DMS53 treated with DMSO at 0.1 percent for 48 hours (cell line): ENCODE measurements at regions not wholly inside any gene's neighbourhood (a gene's known extent, or its start where the extent isn't known, plus 50 kb on each side); places are given as distances from the start of the nearest gene placed in this dataset.

Experiments used
- DNase-seq: peaks from one replicate; lab custom pipeline; 2025; ENCODE audit not compliant: unreplicated experiment; lab: John Stamatoyannopoulos, UW

DNA sequence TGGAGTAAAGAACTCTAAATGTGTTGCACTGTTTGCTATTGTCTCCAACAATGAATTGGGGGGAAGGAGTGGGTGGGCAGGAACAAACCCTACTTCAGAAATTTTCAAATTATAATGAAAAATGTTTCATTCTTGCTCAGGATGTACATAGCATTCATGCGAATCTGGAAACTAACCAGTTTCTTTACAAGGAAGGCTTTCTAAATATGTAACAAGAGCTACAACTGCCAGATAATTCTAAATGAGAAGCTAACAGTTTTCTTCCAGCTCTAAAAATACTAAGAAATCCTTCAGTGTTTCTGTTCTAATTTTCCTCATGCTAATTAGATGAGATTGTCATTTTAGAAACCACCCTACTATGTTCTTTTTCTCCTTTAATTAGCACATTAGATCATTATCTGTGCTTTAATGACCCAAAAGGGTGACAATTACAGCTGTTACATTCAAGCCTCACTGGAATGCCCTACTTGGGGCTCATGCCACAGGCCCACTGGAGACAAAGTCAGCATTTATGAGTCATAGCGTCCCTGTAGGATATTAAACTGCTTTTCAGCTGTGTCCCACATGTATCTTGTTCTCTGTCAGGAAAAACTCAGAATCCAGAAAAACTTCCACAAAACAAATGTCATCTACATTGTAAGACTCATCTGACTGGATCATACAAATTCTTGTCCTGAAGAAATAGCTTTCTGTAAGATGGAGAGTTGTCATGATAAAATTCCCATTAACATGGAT is 804.6 kb upstream of the CXADR start:
- DNase-seq: no peak

DNA sequence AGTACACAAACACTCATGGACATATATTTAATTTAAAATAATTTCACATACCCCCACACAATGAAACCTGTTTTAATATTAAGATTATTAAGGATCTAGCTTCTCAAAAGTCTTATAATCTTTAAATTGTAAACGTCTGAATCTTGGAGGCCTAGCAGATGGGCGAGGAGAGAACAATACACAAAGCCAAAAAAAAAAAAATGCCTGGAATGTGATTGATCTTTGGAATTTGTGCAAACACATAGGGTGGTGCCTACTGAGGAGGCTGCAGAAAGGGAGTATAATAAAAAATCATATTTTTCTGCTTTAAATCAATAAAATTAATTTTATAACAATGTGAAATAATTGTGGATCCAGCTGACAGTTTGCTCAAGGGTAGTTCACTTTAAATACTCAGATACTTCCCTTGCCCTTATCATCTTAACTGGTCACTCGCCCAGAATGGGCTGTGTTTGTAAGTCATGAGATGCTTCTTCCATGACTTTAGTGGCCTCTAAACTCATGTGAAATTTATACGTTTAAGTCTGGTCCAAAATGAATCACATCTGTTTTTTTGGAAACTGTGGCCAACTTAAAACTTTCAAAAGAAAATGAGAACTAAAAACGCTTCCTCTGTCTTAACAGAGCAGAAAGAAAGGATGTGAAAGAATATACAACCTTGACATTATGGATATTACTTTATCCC is 802.8 kb upstream of the CXADR start:
- no peak for DNase-seq

DNA sequence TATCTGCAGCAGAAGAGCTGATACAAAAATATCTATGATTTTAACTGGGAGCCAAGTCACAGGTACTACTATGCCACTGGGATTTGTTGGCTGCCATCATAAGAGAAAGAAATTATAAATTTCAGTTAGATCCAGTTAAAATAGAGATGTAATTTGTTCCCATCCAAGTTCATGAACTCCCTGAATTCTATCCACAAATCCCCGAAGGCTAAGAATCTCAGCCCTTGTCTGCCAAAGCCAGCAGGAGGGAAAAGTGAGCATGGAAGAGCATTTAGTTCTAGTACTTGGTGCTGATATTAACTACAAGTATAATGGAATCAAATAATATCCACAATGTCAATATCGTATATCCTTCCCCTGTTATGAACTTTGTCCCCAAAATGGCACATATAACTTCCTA is 801.1 kb upstream of the CXADR start:
- no peak for DNase-seq

DNA sequence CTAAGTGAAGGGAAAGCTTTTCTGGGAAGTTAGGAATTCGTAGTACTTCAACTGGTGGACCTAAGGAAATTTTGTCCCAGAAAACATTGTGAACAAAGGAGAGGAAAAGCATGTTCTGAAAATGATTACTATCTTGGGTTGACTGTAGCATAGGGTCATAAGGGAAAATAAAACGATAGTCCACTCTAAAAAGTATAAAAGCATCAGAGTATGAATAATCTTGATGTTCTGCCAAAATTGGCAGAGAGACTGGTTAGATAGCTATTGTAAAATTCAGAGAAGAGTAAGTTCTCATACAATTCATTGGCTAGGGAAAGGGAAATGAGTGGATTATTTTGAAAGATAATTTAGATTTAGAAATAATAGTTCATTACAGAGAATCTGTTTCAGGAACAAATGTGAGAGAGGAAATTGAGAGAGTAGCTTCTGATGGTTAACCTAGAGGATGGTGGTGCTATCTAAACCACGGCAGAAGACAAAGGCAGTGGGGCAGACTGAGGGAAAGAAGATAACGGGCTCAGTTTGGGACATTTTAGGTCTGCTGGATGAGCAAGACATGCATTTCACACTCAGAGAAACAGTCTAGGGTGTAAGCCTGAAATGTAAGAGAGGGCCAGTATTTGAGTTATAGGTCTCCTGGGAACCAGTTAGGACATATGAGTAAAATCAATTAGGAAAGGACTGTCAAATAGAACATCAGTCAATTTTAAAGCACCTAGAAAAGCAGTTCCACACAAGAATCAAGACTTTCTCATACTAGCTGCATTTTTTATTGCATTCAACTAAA is 799.3 kb upstream of the CXADR start:
- no peak for DNase-seq

DNA sequence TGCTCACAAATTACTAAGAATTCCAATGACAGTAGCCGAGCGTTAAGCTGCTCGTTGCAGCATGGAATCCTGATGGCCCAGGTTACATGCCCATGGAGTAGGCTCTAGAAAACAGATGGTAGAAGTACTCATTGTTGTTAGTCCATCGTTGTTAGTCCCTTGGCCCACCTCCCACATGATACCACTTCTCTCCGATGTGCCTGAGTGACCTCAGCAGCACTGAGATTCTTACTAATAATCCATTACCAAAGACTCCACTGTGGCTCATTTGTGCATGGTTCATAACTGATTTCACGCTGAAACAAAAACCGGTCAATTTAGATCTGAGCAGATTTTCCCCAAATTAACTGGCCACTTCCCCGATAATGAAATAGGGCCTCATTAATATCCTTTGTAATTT is 772.3 kb upstream of the CXADR start:
- no peak for DNase-seq

DNA sequence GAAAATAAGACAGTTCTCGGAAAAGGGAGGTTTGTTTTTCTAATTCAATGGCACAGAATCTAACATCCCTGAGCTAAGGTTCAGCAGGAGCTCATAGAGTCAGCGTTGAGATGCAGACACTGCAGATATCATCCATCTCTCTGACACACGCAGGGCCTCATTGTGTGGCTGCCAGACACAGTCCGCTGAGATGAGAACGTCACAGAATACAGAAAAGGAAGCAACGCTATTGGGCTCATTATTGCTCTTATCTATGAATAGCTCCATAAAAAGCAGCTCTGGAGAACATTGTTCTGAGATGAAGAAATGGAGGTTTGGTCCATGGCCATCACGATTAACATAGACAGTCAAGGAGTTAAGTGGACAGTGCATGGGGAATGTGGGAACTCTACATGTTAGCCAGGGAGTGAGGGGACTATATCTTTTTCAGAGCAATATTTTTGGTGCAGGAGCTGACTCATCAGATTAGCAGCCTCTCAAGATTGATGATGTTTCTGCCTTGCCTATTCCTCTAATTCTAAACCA is 771.6 kb upstream of the CXADR start:
- DNase-seq: no peak

DNA sequence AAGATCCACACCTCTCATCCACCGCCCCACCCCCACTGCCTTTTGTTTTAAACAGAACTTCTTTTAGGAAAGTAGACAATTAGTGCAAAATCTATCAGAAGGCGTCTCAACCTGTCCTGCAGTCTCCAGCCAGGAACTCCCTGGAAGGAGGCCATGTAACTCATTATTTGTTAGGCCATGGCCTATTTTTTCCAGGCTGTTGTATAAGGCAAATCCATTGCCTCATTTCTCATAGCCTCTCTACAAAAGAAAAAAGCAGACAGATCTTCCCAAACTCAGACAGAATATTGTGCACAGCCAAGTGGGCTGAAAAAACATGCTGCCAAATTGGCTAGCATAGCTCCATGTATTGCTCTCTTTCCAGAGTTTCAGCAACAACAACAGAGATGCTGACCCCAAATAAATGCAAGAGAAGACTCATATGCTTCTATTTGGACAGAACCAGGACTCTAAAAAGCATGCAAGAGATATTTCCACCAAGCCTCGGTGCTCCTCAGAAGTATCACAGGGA is 770.7 kb upstream of the CXADR start:
- no peak for DNase-seq

DNA sequence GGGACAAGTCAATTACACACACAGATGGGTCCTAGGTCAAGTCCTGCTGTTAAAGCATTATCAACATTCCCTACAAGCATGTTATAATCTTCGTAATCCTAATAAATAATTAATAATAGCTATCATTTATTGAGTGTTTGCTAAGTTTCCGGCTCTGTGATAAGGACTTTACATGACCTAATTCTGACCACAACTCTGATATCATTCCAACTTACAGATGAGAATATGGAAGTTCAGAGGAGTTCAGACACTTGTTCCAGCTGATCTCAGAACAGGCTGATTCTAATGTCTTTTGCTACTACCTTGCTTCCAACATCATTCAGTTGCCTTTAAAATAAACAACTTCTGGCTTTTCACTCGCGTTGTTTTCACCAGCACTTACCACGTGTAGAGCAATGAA is 770.1 kb upstream of the CXADR start:
- no peak for DNase-seq

DNA sequence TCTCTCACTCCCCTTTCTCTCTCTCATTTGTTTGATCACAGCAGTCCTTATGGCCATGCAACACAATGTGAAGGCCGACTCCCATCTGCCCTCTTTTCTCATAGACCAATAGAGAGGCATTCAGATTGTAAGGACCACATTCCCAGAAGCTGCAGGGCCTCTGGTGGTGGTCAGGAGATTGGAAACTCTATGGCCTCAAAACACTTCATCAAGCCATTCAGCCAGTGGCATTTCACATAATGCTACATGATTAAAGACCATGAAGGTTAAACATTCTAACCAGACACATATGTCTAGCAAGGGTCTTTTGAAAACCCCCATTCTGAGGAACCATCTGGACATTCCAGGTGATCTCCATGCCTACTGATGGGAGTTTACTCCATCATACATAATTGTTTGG is 769.5 kb upstream of the CXADR start:
- no peak for DNase-seq

DNA sequence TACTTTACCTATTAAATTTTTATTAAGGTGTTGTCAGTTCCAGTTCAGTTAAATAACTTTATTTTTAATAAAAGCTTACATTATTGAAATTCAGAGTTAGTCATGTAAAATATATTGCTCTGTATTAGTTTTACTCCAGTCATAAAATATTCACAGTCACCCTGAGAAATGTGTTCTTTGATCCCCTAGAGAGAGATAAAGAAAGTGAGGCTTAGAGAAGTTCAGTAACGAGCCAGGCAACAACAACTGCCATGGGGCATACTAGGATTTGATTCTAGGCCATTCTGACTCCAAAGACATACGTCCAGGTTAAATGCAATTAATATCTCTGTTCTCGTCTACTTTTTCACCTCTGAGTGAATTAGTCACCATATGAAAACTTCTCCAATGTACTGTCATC is 761.9 kb upstream of the CXADR start:
- DNase-seq: no peak

DNA sequence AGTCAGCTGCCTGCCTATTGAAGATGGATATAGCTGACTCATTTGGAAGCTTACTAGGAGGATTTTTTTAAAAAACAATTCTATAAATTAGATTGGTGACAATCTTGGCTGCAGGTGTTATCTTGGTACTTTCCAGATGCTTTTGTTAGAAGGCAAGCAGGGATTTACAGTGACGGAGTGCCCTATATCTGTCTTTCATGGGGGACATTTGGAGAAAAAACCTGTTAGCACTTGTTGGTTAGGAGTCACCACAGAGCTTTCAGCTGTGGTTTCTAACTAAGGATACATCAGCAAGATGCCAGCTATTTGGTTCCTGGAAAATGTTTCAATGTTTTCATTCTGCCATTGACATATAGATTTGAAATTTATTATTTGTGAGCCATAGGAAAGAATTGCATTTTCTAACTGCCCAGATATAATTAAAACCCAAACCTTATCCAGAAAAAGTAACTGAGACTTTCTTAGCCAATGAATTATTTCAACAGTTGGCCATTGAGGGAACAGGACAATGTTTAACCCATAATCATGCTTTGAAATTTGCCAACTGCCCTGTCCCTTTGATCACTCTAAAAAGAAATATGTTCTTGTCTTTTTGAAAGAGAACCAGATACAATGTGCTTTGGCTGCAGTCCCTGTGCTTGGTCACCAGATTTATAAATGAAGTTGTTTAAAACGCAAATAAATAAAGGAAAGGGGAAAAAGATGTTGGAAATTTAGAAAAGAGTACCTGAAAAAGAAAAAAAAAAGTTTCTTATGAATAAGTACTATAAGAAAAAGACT is 761.0 kb upstream of the CXADR start:
- DNase-seq: no peak

DNA sequence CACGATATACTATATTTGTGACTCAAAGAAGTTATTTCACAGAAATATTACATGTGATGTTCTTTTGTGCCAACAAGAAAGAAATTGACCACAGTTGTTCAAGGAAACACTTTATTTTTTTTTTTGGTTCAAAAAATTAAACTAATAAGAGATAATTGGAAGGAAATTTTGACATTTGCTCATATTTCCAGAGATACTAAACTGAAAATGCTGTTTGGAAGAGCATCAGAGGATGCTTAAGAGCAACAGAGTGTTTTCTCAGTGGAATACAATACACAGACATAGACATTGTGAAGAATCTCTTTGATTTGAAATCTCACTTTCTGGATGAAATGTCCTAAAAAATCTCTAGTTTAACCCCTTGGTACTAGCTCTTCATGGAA is 760.4 kb upstream of the CXADR start:
- no peak for DNase-seq

DNA sequence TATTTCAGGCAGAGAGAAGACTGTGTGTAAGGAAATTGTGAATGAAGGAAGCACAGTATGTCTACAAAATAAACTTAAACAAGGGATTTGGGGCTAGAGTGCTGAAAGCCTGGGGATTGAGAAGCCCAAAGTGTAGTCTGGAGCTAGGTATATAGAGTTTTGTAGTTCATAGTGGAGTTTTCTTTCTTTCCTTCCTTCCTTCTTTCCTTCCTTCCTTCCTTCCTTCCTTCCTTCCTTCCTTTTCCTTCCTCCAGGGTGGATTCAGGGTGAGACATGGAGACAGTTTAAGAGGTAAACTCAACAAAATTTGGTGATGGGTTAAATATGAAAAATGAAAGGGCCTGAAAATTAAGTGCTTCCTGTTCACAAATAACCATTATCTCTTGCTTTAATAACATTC is 757.8 kb upstream of the CXADR start:
- no peak for DNase-seq

DNA sequence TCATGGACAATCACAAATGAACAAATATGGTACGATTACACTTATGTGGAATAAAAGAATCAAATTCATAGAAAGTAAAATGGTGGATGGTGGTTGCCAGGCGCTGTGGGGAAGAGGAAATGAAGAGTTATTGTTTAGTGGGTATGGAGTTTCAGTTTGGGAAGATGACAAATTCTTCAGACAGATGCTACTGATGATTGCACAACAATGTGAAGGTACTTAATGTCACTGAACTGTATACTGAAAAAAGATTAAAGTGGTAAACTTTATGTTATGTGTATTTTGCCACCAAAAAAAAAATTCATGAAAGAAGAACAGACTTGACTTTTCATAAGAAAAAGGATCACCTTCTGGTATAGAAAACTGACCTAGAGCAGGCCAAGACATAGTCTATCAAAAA is 745.6 kb upstream of the CXADR start:
- no peak for DNase-seq

DNA sequence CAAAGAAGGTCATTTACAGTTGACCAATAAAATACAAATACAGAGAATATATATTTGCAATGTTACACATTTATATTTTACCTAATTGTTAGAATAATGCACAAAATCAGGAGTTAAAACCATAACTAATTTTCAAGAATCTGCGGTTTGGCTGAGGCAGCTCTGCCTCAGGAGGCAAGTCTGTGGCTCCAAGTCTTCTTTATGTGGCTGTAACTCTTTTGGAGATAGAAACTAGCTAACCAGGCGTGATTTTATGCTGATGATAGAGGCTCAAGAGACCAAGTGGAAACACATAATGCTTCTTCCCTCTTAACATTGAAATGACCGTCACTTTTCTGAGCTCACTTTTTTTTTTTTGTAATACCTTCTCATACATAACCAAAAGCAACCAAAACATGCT is 744.7 kb upstream of the CXADR start:
- no peak for DNase-seq

DNA sequence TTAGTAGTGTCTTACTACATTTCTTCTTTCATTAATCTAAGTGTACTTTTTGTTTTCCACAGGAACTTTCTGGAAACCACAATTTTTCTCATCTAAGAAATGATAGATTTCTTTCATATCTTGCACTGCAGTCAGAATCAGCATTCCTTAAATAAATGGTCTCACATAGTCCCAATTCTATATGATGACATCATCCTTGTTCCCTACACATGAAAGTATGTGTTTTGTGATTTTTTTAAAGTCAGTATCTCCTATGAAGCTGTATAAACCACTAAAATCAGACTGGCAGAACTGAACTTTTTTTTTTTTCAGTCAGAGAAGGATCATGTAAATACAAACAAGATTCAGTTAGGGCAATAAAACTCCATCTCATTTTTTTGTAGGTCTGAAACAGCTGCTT is 742.6 kb upstream of the CXADR start:
- no peak for DNase-seq

DNA sequence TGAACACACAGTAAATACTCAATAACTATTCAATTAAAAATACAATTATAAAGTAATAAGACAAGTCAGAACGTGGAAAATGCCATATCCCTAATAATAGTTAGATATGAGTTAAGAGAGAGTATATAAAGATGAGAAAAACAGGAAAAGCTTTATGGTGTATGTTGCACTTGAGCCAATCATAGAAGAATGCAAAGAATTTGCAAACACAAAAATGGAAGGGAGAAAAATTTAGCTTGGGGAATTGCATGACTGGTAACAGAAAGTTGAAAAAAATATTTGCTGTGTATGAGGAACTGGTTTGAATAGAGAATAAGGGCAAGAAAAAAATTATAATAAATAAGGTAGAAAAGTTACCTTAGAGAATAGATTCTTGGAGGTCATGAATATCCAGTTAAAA is 739.6 kb upstream of the CXADR start:
- DNase-seq: no peak

DNA sequence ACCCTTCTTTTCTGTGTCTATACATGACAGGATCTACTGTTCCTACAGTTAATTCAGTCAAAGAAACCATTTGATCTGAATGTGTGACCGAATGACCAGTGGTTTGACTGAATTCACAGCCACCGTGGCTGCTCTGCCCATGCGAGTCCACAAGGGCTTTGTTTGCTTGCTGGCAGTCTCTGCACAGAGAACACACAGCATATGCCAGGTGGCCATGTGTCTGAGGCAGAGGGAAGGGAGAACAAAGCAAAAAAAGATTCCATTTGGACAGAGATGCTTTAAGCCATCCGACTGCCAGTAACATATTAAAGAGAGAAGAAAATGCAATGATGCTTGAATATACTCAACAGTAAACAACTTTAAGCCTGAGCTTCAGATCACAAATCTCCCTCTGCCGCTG is 737.8 kb upstream of the CXADR start:
- no peak for DNase-seq

DNA sequence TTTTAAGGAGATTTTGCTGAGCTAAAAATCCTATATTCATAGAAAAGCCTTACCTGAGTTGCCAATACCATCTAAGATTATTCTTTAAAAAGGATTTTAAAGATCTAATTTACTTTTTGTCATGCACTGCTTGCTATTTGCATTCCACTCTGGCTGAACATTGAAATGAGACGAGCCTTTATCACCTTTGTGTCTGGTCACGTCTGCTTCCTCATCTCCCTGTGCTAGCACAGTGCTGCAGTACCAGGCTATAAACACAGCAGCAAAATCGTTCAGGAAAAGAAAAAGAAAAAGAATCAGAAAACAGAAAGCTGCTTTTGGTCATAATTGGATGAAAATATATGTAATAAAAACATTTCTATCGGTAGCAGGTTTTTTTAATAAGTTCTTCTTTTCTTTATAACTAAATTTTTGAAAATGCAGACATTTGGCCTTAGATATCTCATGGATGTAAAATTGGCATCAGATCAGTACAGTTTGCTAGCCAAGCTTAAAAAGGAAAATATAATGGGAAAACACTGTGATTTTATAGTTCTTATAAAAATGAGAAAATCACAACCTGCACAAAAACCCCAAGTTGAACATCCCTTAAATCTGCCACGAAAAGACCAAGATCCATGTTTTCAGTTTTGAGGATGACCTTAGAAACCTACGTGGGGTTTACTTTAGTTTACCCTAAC is 735.7 kb upstream of the CXADR start:
- DNase-seq: no peak

DNA sequence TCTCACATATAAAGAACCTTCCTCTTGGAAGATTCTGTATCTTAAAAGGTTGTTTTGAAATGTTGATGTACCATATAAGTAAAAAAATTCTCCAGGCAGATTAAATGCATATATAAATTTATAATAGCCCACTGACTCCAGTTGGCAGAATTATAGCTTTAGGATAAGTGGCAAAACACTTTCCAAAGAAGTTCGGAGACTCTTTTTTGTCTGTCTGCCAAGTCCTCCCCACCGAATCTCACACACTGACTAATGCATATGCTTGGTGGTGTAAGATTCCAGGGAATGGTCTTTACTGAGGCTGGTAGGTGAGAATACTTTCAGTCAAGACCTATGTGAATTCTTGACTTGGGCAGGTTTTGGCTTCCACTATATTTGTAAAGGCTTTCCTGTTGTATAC is 724.3 kb upstream of the CXADR start:
- no peak for DNase-seq
